Dermis microvascular lymphatic vessel endothelial cell (primary cell): ENCODE measurements at regions not wholly inside any gene's neighbourhood (a gene's known extent, or its start where the extent isn't known, plus 50 kb on each side); places are given as distances from the start of the nearest gene placed in this dataset.
A peak's percentile ranks its signal among the peaks of the same experiment; 100 is the strongest.

ENCODE experiments used
- DNase-seq, 2 donors: peaks; one replicate each; pipeline versions ENCODE4 v3.0.0 to v3.0.0-alpha.2; 2010; ENCODE audit warnings: low read depth in 2 of 2

DNA sequence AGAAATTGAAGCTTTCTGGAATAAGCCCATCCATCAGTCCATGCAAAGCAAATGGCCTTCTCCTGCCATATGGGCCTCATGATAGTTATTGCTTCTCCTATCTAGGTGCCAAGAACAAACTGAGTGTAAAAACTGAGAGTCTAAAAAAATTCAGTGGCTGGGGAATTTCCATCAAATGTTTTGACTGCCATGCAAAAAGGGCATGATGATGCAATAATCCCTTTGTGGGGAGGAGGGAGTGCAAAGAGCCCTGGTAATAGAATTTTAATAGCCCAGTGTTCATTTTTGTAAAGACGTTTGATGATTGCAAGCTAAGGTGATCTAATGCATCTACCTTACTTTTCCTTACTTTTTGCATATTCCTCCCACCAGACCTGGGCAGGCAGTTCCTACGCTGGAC, 683.7 kb downstream of the EPM2A start:
- DNase-seq: no peak

DNA sequence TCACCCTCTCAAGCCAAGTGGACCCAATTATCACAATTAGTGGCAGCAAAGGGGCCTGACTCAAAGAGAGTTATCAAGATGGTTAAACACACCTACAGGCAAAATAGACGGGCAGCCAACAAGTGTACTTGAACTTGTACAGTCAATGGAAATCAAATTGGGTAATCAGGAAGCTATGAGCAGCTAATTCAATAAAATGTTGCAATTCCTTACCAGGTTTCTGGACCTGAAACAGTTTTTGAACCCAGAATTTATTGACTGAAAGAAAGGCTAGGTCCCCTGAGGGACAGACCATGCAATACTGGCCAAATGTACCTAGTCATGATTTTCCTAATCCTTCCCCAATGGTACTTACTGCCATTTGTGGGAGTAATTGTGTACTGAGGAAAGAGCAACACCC, 679.8 kb downstream of the EPM2A start:
- no peak for DNase-seq

DNA sequence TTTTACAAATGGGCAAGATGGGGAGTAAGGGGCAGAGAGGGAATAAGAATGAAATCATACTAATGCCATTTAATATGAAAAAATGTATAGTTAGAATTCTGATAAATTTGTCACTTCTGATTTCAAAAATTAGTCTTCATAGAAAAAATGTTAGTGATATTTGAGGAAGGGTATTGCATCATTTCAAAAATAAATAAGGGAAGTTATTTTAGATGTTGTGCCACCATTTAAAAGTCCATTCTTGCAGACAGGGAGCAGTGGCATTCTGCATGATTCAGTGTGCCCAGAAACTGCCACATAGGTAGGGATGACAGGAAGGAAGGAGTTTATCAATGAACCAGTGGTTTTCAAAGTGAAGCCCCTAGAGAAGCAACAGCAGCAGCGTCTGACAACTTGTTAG, 674.6 kb downstream of the EPM2A start:
- no peak for DNase-seq

- DNase-seq: no peak
Measured at GRCh38 chr6:145063091-145063490, 672.2 kb downstream of the EPM2A start.

DNA sequence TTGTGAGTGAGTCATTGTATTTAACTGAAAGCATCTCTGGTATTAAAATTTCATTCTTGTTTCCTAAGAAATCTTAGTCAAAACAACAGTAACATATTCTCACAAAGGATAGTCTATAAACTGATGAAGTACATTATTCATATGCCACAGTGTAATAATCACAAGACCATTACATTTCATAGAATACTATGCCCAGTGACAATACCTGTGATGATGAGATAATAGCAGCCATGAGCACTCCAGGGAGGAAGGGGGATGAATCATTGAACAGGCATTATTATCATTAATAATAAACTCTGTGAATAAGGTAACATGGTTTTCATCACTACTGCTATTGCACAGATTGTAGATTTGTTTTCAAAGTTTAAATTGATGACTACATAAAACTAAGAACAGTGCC, 667.9 kb downstream of the EPM2A start:
- DNase-seq: peak in 1 of 2 donors; percentile 14

DNA sequence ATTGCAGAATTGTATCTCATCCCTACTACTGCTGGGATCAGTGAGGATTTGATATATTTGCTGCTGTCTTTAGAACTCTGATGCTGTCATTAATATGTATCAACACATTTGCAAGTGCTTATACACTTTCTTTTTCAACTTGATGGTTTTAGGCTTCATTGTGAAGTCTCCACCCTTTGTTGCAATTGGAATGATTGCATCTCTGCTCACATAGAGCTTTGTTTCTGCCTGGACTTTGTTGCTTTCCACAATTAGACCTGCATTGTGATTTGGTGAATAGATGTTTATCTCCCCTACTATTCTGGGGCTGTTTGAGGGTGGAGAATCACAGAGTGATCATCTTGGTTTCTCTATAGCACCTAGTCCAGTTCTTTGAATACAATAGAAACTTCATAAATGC, 666.7 kb downstream of the EPM2A start:
- no peak for DNase-seq

DNA sequence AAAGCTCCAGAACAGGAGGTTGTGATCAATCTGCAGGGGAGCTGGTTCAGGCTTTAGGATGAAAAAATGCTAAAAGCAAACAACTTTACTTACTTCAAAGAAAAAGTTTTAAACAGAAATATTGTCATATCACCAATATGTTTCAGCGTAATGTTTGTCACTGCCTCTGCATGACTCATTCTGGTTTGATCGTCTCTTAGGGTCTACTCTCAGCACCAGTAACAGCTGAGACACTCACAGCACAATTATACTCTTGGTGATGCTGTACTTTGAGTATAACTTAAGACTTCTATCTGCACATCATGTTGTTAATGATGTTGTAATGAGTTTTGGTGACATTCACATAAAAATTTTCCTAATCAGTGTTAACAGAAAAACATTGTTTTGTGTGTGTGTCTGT, 665.4 kb downstream of the EPM2A start:
- DNase-seq: no peak

DNA sequence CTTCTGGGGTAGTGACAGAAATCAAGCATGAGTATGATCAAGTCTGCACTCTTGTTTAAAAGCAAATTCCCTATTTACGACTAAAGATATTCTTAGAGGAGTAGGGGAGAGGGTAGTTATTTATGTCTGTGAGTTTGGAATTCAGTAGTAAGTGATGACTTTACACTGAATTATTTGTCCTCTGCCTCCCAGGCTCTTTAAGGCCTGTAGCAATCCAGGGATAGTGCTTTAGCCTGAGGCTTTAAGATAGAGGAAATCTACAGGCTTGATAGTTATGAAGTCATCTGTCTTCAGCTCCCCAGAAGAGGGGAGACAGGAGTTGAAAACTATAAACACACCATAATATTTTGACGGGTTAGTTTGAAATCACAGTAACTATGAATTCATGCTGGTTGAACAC, 664.5 kb downstream of the EPM2A start:
- DNase-seq: no peak

DNA sequence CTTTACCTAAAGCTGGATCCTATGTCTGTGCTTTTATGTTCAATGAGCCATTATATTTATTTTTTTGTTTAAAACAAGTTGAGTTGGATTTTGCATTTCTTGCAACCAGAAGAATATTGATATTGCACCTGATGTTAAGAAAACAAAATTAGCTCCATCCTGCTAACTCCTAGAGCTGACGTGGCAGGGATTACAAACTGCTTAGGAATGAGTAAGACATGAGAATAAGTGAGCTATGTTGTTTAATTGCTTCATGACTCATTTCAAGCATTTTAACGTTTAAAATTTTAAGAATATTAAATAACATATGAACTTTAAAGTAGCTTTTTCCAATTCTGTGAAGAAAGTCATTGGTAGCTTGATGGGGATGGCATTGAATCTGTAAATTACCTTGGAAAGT, 663.5 kb downstream of the EPM2A start:
- no peak for DNase-seq

- DNase-seq: no peak
Measured at GRCh38 chr6:145073811-145074210, 661.5 kb downstream of the EPM2A start.

- no peak for DNase-seq
Measured at GRCh38 chr6:145074805-145075204, 660.5 kb downstream of the EPM2A start.

GRCh38 chr6:145075425-145075824, 659.9 kb downstream of the EPM2A start:
- DNase-seq: no peak

GRCh38 chr6:145076115-145076841, 659.0 kb downstream of the EPM2A start:
- DNase-seq: no peak

GRCh38 chr6:145077382-145077781, 657.9 kb downstream of the EPM2A start:
- DNase-seq: no peak

- DNase-seq: no peak
Measured at GRCh38 chr6:145080651-145081050, 654.7 kb downstream of the EPM2A start.

DNA sequence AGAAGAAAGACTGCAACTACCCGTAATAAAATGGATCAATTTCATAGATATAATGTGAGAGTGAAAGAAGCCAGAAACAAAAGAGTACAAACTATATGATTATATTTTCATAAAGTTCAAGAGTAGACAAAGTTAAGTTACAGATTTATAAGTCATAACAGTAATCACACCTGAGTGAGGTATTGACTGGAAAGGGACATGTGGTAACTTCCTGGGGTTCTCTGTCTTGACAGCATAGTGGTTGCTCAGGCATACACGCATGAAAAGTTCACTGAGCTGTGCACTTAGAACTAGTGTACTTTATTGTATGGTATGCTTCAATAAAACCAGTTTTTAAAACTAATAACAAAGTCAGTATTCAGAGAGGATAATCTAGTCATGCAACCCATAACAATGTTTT, 653.6 kb downstream of the EPM2A start:
- no peak for DNase-seq

GRCh38 chr6:145082359-145082758, 653.0 kb downstream of the EPM2A start:
- no peak for DNase-seq

DNA sequence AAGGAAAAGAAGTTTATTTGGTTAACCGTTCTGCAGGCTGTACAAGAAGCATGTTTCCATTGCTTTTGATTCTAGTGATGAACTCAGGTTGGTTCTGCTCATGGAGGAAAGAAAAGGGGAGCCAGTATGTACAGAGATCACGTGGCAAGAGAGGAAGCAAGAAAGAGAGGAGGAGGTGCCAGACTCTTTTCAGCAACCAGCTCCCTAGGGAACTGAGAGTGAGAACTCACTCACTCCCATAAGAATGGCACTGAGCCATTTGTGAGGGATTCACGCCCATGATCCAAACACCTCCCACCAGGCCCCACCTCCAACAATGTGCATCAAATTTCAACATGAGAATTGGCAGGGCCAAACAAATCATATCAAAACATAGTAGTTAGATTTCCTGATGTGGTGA, 649.1 kb downstream of the EPM2A start:
- DNase-seq: no peak

DNA sequence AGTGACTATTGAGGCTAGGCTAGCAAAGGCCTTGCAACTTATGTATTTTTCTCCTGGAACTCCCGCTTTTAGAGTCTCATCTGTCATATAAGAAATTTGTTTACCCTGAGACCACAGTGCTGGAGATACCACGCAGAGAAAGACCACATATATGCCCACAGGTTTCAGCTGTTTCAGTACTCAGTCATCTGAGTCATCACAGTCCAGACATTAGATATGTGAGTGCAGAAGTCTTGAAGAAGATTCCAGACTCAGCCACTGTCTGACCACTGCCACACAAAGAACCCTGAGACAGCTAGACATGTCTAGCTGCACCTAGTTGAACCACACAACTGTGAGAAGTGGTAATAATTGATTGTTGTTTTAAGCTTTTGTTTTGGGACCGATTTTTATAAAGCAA, 648.3 kb downstream of the EPM2A start:
- no peak for DNase-seq

GRCh38 chr6:145090801-145091585, 644.3 kb downstream of the EPM2A start:
- no peak for DNase-seq

GRCh38 chr6:145091586-145092142, 643.7 kb downstream of the EPM2A start:
- DNase-seq: no peak

- no peak for DNase-seq
Measured at GRCh38 chr6:145092554-145092953, 642.8 kb downstream of the EPM2A start.

- DNase-seq: no peak
Measured at GRCh38 chr6:145093226-145093625, 642.1 kb downstream of the EPM2A start.
